ENCODE measurements at regions not wholly inside any gene's neighbourhood (a gene's known extent, or its start where the extent isn't known, plus 50 kb on each side); places are given as distances from the start of the nearest gene placed in this dataset.

GRCh38 chr11:28606930-28607329 lies 498.7 kb downstream of the METTL15 start:
- no peak overlapping the region for H3K27ac ChIP-seq (ENCODE audit: poor library complexity, severe bottlenecking)
- ATAC-seq (ENCODE audit: low read depth) (0 out of 3 replicates have a peak, but pooled peaks have one; percentile 19), DNase-seq (ENCODE audit: low spot score) (peak; percentile 42)
- no peaks in the 10 kb centered on the region for H3K9me3 ChIP-seq (ENCODE audit: severe bottlenecking)
- no peaks in the 10 kb centered on the region for H3K27me3 ChIP-seq (ENCODE audit: insufficient read depth, poor library complexity, severe bottlenecking)
- TF ChIP-seq, protein P1, sequence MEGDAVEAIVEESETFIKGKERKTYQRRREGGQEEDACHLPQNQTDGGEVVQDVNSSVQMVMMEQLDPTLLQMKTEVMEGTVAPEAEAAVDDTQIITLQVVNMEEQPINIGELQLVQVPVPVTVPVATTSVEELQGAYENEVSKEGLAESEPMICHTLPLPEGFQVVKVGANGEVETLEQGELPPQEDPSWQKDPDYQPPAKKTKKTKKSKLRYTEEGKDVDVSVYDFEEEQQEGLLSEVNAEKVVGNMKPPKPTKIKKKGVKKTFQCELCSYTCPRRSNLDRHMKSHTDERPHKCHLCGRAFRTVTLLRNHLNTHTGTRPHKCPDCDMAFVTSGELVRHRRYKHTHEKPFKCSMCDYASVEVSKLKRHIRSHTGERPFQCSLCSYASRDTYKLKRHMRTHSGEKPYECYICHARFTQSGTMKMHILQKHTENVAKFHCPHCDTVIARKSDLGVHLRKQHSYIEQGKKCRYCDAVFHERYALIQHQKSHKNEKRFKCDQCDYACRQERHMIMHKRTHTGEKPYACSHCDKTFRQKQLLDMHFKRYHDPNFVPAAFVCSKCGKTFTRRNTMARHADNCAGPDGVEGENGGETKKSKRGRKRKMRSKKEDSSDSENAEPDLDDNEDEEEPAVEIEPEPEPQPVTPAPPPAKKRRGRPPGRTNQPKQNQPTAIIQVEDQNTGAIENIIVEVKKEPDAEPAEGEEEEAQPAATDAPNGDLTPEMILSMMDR (IDR thresholded peaks at IDR 0.05; ENCODE audit: poor library complexity, severe bottlenecking): no peak
- H3K36me3 ChIP-seq (ENCODE audit: low read depth): no peaks in the 10 kb centered on the region
- H3K4me3 ChIP-seq (ENCODE audit: severe bottlenecking): no peak overlapping the region
- no peaks in the 10 kb centered on the region for H3K4me1 ChIP-seq (ENCODE audit: insufficient read depth, poor library complexity, severe bottlenecking)

DNA sequence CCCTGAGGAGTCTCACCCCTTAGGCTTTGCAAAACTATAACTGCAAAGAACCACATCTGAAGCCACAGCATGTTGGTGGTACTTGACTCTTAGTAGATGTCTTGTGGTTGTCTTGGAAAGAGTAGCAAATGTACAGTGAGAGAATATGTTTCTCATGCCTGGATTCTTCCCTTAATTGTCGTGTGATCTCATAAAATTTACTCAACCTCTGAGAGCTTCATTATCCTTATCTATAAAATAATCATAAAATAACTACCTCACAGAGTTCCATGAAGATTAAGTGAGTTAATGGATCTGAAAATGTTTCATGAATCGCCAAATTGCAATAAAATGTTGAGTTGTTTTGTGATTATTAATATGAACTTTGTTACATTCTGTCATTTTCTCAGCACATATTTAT lies 491.5 kb downstream of the METTL15 start:
- H3K27ac ChIP-seq (ENCODE audit: poor library complexity, severe bottlenecking): no peak overlapping the region
- DNase-seq (ENCODE audit: low spot score): no peak
- TF ChIP-seq, protein P1 (IDR thresholded peaks at IDR 0.05; ENCODE audit: poor library complexity, severe bottlenecking): no peak

DNA sequence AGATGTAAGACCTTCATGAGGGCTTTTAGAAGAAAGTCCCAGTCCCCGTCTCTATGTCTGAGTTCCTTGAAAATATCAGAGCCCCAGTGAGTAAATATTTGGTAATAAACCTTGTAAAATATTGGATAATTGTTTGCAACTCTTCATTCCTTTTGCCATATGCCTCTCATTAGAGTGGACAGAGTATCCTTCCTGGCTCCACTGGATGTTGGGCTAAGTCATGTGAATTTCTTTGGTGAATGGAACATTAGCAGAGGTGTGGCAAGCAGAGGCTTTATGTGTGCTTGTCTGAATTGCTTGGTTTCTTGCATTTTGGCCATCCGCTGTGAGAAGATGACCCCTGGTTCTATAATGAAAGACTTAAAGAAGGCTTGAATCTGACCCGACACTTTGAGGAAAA lies 490.3 kb downstream of the METTL15 start:
- TF ChIP-seq, protein P1 (IDR thresholded peaks at IDR 0.05; ENCODE audit: poor library complexity, severe bottlenecking): no peak
- no peaks in the 10 kb centered on the region for H3K9me3 ChIP-seq (ENCODE audit: severe bottlenecking)
- DNase-seq (ENCODE audit: low spot score) (no peak), ATAC-seq (ENCODE audit: low read depth) (no peak)
- no peaks in the 10 kb centered on the region for H3K36me3 ChIP-seq (ENCODE audit: low read depth)
- no peaks in the 10 kb centered on the region for H3K4me1 ChIP-seq (ENCODE audit: insufficient read depth, poor library complexity, severe bottlenecking)
- H3K27me3 ChIP-seq (ENCODE audit: insufficient read depth, poor library complexity, severe bottlenecking): no peaks in the 10 kb centered on the region
- no peak overlapping the region for H3K4me3 ChIP-seq (ENCODE audit: severe bottlenecking)
- H3K27ac ChIP-seq (ENCODE audit: poor library complexity, severe bottlenecking): no peak overlapping the region

More for the DNA sequence above, 491.5 kb downstream of the METTL15 start:
- H3K9me3 ChIP-seq (ENCODE audit: severe bottlenecking): no peaks in the 10 kb centered on the region
- no peak for ATAC-seq (ENCODE audit: low read depth)
- H3K27me3 ChIP-seq (ENCODE audit: insufficient read depth, poor library complexity, severe bottlenecking): no peaks in the 10 kb centered on the region
- no peaks in the 10 kb centered on the region for H3K36me3 ChIP-seq (ENCODE audit: low read depth)
- no peaks in the 10 kb centered on the region for H3K4me1 ChIP-seq (ENCODE audit: insufficient read depth, poor library complexity, severe bottlenecking)
- H3K4me3 ChIP-seq (ENCODE audit: severe bottlenecking): no peak overlapping the region

GRCh38 chr11:28596816-28597215 lies 488.6 kb downstream of the METTL15 start:
- no peak overlapping the region for H3K27ac ChIP-seq (ENCODE audit: poor library complexity, severe bottlenecking)

GRCh38 chr11:28592141-28592540 lies 484.0 kb downstream of the METTL15 start:
- DNase-seq (ENCODE audit: low spot score) (no peak), ATAC-seq (ENCODE audit: low read depth) (no peak)
- no peaks in the 10 kb centered on the region for H3K36me3 ChIP-seq (ENCODE audit: low read depth)
- no peaks in the 10 kb centered on the region for H3K4me1 ChIP-seq (ENCODE audit: insufficient read depth, poor library complexity, severe bottlenecking)
- TF ChIP-seq, protein P1 (IDR thresholded peaks at IDR 0.05; ENCODE audit: poor library complexity, severe bottlenecking): no peak
- H3K9me3 ChIP-seq (ENCODE audit: severe bottlenecking): no peaks in the 10 kb centered on the region
- no peaks in the 10 kb centered on the region for H3K27me3 ChIP-seq (ENCODE audit: insufficient read depth, poor library complexity, severe bottlenecking)
- H3K27ac ChIP-seq (ENCODE audit: poor library complexity, severe bottlenecking): no peak overlapping the region
- no peak overlapping the region for H3K4me3 ChIP-seq (ENCODE audit: severe bottlenecking)

More at GRCh38 chr11:28596816-28597215, 488.6 kb downstream of the METTL15 start:
- Histone ChIP-seq H3K4me1 (ENCODE audit: insufficient read depth, poor library complexity, severe bottlenecking) (no peaks in the 10 kb centered on the region), H3K36me3 (ENCODE audit: low read depth) (no peaks in the 10 kb centered on the region), H3K9me3 (ENCODE audit: severe bottlenecking) (no peaks in the 10 kb centered on the region), H3K4me3 (ENCODE audit: severe bottlenecking) (no peak overlapping the region), H3K27me3 (ENCODE audit: insufficient read depth, poor library complexity, severe bottlenecking) (no peaks in the 10 kb centered on the region)
- TF ChIP-seq, protein P1 (IDR thresholded peaks at IDR 0.05; ENCODE audit: poor library complexity, severe bottlenecking): no peak
- ATAC-seq (ENCODE audit: low read depth): no peak
- DNase-seq (ENCODE audit: low spot score): no peak

All from RWPE2 (cell line).